ENCODE measurements at regions not wholly inside any gene's neighbourhood (a gene's known extent, or its start where the extent isn't known, plus 50 kb on each side); places are given as distances from the start of the nearest gene placed in this dataset.

DNA sequence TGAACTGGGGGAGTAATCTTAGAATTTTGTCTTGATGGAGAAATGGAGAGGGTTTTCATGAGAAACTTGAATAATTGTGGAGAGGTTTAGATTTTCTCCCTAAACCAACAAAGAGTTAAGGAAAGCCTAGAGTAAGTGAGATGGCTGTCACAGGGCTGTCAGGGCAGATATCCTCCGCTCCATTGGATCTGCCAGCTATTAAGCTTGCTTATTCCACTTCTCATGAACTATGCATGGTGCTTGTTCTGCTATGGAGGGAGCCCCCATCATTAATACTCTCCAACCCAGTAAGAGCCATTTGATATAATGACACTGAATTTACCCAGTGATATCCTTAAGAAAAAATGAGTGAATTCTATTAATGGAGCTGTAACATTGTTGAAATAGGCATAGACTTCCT lies 342.8 kb upstream of the MTNR1B start:
- TF ChIP-seq CBFB (CRISPR knock-in tag; IDR thresholded peaks at IDR 0.05) (no peak), ZNF275 (CRISPR knock-in tag; IDR thresholded peaks at IDR 0.05; ENCODE audit: borderline replicate concordance) (no peak), BCL6 (CRISPR knock-in tag; IDR thresholded peaks at IDR 0.05) (no peak), EZH2 (conservative IDR thresholded peaks at IDR 0.05; ENCODE audit: low read depth, low read length) (no peak), MAFK (conservative IDR thresholded peaks at IDR 0.05 in 1 of 2, IDR thresholded peaks at IDR 0.05 in 1 of 2; ENCODE audit: low read length in 2 of 2) (no peak)
- TF ChIP-seq, protein P1, sequence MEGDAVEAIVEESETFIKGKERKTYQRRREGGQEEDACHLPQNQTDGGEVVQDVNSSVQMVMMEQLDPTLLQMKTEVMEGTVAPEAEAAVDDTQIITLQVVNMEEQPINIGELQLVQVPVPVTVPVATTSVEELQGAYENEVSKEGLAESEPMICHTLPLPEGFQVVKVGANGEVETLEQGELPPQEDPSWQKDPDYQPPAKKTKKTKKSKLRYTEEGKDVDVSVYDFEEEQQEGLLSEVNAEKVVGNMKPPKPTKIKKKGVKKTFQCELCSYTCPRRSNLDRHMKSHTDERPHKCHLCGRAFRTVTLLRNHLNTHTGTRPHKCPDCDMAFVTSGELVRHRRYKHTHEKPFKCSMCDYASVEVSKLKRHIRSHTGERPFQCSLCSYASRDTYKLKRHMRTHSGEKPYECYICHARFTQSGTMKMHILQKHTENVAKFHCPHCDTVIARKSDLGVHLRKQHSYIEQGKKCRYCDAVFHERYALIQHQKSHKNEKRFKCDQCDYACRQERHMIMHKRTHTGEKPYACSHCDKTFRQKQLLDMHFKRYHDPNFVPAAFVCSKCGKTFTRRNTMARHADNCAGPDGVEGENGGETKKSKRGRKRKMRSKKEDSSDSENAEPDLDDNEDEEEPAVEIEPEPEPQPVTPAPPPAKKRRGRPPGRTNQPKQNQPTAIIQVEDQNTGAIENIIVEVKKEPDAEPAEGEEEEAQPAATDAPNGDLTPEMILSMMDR (CRISPR knock-in tag; IDR thresholded peaks at IDR 0.05), result no peak
